Hippocampal formation (tissue), 2 donors: ENCODE measurements at regions not wholly inside any gene's neighbourhood (a gene's known extent, or its start where the extent isn't known, plus 50 kb on each side); places are given as distances from the start of the nearest gene placed in this dataset.

ENCODE experiments used
- DNase-seq, 2 donors: peaks; one replicate each; lab custom pipeline; 2025; lab: John Stamatoyannopoulos, UW

- DNase-seq: no peak
Measured at GRCh38 chr20:10954137-10954840, 280.5 kb upstream of the JAG1 start.

DNA sequence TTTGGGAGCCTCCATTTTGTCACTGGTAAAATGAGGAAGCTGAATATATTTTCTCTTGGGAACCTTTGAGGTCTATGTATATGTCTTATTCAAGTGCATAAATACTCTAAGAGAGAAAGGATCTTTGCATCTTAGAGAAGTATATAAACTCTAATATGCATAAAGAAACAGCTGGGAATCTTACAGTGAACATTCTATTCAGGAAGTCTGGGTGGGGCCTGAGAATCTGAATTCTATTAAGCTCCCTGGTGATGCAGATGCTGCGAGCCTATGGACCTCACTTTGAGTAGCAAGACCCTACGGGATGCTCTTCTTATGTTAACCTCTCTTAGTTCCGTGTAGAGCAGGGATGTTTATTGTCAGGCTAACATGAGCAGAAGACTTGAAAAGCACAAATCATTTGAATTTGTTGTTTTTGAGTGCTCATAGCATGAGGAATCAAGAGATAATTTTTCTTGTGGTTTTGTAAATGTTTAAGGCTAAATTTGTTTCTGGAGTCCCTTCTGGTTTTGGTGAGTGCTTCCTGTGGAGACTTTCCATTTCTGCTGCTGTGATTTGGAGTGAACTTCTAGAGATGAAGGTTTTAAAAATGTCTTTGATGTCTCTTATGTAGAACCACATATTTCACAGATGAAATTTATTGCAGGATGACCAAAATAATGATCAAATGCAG, 281.2 kb upstream of the JAG1 start:
- no peak for DNase-seq

DNA sequence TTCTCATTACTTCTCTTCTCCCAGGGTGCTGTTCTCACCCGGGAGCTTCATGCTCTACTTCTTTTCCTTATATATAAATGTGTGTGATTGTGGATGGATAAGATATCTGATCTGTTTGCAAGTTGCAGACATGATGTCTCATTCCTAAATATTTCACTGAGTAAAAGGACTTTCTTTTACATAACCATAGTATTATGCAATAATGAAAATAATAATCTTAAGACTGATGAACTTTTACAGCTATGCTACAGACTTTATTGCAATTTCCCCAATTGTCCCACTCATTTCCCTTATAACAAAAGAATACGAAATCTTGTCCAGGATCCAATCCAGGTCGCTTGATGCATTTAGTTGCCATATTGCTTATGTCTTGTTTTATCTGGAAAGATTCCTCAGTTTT, 284.5 kb upstream of the JAG1 start:
- no peak for DNase-seq

GRCh38 chr20:10960416-10960815, 286.6 kb upstream of the JAG1 start:
- no peak for DNase-seq

- DNase-seq: no peak
Measured at GRCh38 chr20:10961651-10962288, 288.0 kb upstream of the JAG1 start.

GRCh38 chr20:10962937-10963336, 289.1 kb upstream of the JAG1 start:
- no peak for DNase-seq

- DNase-seq: no peak
Measured at GRCh38 chr20:10963717-10964266, 290.0 kb upstream of the JAG1 start.

DNA sequence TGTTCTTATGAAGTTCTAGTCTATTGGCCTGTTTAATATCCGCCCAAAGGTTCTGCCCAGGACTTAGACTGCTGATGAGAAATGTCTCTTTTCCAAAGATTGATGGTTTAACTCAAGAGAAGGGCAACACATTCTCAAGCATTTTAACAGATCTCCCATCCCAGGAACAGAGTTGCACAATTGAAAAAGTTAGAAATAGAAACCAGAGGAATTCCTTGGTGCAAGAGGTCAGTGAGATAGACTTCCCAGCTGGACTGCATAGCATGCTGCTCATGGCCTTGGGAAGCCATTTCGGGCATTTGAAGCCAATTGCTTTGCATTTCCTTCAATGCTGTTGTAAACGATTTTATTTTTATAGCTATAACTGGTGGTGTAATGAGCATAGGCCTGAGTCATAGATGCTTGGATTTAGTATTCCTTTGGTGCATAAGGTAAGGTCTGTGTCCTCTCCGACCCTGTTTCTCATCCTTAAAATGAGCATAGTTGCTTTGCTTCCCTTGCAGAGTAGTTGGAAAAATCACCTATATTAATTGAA, 292.2 kb upstream of the JAG1 start:
- DNase-seq: no peak

DNA sequence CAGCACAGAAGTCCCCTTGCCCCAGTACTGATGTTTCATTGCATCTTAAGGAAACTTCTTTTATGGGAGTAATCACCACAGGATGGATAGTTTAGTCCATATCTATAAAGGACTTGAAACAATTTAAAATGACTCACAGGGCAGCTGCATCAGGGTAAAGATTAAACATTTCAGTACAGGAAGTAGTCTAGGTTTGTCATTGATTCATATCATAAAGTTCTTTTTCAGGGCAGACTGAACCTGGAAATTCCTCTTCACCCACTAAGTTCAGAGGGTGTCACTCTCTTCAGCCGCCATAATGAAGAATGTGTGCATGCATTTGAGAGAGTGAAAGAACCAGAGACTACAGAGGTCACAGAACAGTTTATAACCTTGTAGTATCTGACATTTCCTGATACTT, 296.3 kb upstream of the JAG1 start:
- no peak for DNase-seq

- no peak for DNase-seq
Measured at GRCh38 chr20:10971096-10971495, 297.3 kb upstream of the JAG1 start.

DNA sequence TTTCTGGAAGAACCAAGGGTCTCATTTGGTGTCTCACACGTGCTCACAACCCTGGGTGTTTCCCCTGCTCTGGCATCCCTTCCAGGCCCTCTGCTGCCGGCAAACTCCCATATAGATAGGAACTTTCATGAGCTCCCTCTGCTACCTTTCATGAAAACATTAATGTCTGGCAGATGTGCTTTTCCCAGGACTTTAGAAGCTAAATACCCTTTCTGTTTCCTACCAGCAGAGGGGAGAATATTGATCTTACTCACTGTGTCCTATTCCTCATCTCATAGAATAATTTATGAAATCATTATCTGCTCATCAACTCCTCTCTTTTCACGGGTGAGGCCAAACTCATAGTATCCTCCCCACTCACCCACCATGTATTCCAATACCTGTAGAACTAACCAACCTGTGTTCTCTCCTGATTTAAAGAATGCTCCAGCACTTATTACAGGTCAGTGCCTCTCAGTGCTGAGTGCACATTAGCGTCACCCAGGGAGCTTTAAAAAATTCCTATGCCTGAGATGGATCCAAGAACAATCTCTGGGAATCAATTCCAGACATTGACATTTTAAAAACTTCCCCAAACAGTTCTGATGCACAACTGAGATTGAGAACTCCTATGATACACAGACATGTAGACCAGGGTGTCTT, 298.5 kb upstream of the JAG1 start:
- DNase-seq: no peak

DNA sequence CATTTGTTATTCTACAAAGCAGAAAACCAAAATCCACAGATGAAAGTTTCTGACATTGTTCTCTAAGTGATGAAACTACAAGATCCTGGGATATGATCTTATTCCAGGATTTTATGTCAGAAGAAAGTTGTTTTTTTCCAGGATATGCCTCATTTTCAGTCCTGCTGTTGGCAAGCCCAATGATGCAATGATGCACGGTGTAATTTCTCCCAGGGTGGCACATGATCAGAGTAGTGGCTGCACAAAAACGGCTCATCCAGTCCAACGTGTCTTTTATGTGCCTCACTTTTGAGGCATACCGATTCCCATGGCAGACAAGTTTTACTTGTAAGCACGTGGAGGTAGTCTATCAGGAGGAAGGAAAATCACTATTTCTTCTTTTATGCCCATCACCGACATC, 302.3 kb upstream of the JAG1 start:
- no peak for DNase-seq

DNA sequence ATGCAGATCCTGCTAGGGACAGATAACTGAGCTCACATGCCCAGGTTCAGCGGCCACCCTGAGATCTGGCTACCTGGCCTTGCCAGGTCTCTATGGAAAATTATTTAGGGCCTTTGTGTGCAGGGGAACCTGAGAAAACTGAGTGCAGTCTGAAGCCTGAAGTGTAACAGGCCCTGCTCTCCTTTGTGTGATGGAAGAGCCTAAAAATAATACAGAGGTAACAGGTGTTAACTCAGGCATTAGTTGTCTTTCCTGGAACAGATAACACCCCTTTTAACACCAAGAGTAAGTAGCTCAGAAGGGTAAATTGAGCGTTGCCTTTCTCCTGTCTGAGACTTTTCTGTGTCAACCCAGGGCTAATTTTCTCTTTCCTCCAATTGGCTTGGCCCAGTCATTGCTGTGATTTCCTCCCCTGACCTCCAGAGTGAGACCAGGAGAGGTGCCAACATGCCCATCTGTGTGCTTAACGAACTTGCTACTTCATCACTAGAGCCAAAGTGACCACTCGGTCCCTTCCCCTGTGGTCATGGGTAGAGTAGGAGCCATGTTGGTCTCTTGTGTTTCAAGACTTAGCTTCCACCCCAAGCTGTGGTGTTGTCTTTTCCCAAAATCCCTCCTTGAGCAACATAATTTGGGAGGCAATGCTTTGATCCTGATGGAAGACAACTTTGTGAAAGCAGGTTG, 304.4 kb upstream of the JAG1 start:
- no peak for DNase-seq

DNA sequence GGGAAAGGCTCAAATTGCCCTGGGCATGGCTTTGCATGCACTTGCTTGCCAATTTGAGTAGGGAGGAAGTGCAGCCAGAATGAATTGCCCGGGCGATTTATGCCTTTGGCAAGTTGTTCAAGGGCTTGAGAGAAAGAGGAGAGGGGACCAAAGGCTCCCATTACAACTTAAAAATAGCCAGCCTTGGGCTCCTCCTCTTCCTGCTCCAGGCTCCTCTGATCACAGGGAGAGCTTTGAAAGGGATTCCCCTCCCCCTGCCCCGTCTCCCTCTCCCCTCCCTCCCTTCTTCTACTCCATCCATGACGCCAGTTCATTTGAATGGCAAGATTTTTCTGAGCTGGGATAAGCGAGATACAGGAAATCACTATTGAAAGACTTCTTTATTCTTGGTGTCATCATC, 304.9 kb upstream of the JAG1 start:
- peak; percentile 1 to 30 for DNase-seq

GRCh38 chr20:10982692-10983091, 308.9 kb upstream of the JAG1 start:
- DNase-seq: no peak

DNA sequence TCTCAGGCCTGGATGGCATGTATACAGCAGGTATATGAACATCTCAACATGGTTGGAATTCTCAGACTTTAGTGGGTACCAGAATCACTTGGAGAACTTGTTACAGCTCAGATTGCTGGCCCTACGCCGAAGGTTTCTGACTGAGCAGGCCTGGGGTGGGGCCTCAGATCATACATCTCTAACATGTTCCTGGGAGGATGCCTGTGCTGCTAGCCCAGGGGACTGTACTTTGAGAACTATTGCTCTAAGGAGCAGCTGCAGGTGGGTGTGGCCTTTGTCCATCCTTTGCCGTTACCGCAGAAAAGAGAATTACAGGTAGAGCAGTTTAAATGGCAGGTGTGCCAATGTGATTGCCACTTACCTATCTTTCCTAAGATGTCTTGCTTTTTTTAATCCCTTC, 310.5 kb upstream of the JAG1 start:
- DNase-seq: no peak

DNA sequence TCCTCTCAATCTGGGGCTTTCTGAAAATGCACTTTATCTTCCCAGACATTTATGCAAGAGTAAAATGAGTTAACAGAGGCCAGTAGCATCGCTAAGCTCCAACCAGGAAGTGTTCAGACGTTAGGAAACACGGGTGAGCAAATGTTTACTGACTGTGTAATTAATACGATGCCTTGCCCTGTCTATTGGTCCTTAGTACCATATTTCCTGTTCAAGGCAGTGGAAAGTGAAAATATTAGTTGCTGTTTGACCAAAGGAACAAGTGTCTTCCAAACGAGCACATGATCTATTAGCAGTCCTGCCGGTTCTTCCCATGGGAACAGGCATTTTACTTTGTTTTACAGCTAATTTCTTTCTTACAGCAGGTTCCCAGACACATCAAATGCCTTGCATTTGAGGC, 311.1 kb upstream of the JAG1 start:
- no peak for DNase-seq

- DNase-seq: no peak
Measured at GRCh38 chr20:10985536-10985935, 311.7 kb upstream of the JAG1 start.

- no peak for DNase-seq
Measured at GRCh38 chr20:10986586-10986985, 312.8 kb upstream of the JAG1 start.

DNA sequence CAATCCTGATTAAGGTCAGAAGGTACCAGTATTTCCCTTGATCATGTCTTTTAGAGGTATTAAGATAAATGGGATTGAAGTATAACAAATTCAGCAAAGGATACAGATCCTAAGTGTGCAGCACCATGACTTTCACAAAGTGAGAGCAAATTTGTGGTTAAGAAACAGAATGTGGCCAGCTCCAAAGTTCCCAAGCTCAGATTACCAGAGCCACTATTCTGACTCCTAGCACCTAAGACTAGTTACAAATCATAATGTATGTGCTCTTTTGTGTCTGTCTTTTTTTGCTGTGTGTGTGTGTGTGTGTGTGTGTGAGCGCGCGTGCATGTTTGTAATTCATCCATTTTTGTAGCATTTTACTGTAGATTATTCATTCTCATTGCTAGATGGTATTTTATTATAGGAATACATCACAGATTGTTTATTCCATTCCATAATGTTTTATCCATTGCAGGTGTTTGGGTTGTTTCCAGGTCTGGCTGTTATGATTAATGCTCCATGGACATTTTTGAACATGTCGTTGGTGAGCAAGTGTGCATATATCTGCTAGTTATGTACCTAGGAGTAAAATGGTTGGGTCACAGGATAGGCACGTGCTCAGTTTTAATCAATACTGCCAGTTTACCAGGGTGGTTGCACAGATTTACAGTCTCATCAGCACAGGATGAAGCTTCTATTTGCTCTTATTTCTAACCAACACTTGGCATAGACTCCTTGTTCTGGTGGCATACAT, 314.0 kb upstream of the JAG1 start:
- DNase-seq: no peak
